Body of pancreas (tissue), 4 donors: ENCODE measurements at regions not wholly inside any gene's neighbourhood (a gene's known extent, or its start where the extent isn't known, plus 50 kb on each side); places are given as distances from the start of the nearest gene placed in this dataset.

Experiments
- ATAC-seq: fragments of 150-250 bp; one replicate; pipeline ENCODE4 v1.9.1; 2016
- DNase-seq, 4 donors: peaks; one replicate each; pipeline ENCODE4 v3.0.0-alpha.2; 2019
- H3K27ac ChIP-seq, 4 donors: fragments of 200-600 bp; sonication (generic); 1 replicate in 3 of 4; 2 replicates in 1 of 4; pipeline versions ENCODE4 v1.5.1 to v1.6.1; 2016 to 2019; ENCODE audit warnings: mild to moderate bottlenecking in 1 of 4, mixed read lengths in 1 of 4, moderate library complexity in 1 of 4
- H3K27me3 ChIP-seq, 2 donors: fragments of 200-600 bp; sonication (generic); one replicate each; pipeline ENCODE4 v1.6.0; 2016; ENCODE audit warnings: mild to moderate bottlenecking in 1 of 2
- H3K36me3 ChIP-seq, 2 donors: fragments of 200-600 bp; sonication (generic); replicated peaks in 1 of 2; 2 replicates each; pipeline ENCODE4 v1.5.1; 2016; ENCODE audit warnings: low read depth in 2 of 2; ENCODE audit not compliant: insufficient read depth in 1 of 2
- H3K4me1 ChIP-seq: fragments of 200-600 bp; sonication (generic); one replicate; pipeline ENCODE4 v1.6.0; 2016
- H3K4me3 ChIP-seq, 2 donors: fragments of 200-600 bp; sonication (generic); 1 replicate in 1 of 2; 2 replicates in 1 of 2; pipeline ENCODE4 v1.5.1; 2016 to 2019
- H3K9me3 ChIP-seq, 3 donors: fragments of 200-600 bp; sonication (generic); 1 replicate in 2 of 3; 2 replicates in 1 of 3; pipeline ENCODE4 v1.5.1; 2016
- POLR2A ChIP-seq, 3 donors: fragments of 450-650 bp; IDR thresholded peaks; one replicate each; pipeline ENCODE4 v1.6.1; 2016; ENCODE audit warnings: antibody characterized with exemption in 3 of 3, mild to moderate bottlenecking in 2 of 3
- WGBS, 2 donors: methylation state at CpG; one replicate each; pipeline ENCODE4 v1.1.5; 2017; 5-methylcytosine and 5-hydroxymethylcytosine counted together
- intact Hi-C: fragments of 100-400 bp; cut with DNase I; formaldehyde crosslinking; loops from one replicate; pipeline ENCODE4 v1.15.1; 2023
- TF ChIP-seq, protein P1 (sequence below), 7 experiments: fragments of 450-650 bp in 4 of 7; fragments of 200-600 bp in 3 of 7; sonication (generic) in 3 of 7; IDR thresholded peaks; one replicate each; pipeline ENCODE4 v1.5.1; 2016 to 2019; ENCODE audit warnings: antibody characterized with exemption in 7 of 7

DNA sequence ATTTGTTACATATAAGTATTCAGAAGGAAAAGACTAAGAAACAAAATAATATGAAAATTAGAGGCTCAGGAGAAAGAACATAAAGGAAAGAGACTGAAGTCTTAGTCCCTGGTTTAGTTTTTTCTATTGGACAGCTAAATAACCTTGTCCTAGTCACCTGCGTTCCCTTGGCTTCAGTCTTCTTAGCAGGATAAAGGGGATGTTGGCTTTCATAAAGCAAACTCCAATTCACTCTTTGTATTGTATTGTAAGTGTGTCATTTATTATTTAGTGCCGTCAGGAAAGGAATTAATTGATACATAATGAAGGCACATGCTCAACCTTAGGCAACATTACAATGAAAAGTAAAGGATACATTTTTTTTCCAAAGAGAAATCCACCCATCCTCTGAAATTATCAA, 190.3 kb upstream of the PPFIA2 start:
- intact Hi-C loops: no loop called here
- no peaks in the 10 kb centered on the region for H3K9me3 ChIP-seq
- no peaks in the 10 kb centered on the region for H3K4me1 ChIP-seq
- no peak overlapping the region for H3K27ac ChIP-seq
- H3K4me3 ChIP-seq: no peak overlapping the region
- H3K27me3 ChIP-seq: no peaks in the 10 kb centered on the region
- ATAC-seq (no peak), DNase-seq (no peak)
- TF ChIP-seq POLR2A (IDR thresholded peaks at IDR 0.05): no peak
- TF ChIP-seq, protein P1, sequence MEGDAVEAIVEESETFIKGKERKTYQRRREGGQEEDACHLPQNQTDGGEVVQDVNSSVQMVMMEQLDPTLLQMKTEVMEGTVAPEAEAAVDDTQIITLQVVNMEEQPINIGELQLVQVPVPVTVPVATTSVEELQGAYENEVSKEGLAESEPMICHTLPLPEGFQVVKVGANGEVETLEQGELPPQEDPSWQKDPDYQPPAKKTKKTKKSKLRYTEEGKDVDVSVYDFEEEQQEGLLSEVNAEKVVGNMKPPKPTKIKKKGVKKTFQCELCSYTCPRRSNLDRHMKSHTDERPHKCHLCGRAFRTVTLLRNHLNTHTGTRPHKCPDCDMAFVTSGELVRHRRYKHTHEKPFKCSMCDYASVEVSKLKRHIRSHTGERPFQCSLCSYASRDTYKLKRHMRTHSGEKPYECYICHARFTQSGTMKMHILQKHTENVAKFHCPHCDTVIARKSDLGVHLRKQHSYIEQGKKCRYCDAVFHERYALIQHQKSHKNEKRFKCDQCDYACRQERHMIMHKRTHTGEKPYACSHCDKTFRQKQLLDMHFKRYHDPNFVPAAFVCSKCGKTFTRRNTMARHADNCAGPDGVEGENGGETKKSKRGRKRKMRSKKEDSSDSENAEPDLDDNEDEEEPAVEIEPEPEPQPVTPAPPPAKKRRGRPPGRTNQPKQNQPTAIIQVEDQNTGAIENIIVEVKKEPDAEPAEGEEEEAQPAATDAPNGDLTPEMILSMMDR (IDR thresholded peaks at IDR 0.05): no peak
- WGBS, 2 donors: 40 to 47% methylated on average over 2 of the region's 2 CpGs
- no peaks in the 10 kb centered on the region for H3K36me3 ChIP-seq

DNA sequence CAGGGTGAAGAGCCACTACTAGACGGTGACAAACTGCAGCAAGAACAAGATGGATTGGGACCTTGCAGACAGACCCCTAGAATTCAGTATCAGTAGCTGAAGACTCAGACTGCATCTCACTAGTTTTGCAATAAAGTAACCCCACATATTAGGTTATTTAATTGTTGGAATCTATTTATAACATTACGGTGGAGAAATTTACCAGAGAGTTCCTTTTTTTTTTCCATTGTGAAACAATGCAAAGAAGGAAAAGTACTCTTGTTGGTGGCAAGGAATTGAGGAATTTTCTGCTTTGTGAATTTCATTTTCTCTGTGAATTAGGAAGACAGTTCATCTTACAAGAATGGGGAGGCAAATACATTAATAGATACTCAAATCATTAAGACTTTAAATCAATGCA, 185.7 kb upstream of the PPFIA2 start:
- no peaks in the 10 kb centered on the region for H3K4me1 ChIP-seq
- H3K27me3 ChIP-seq: no peaks in the 10 kb centered on the region
- no peaks in the 10 kb centered on the region for H3K36me3 ChIP-seq
- no peak overlapping the region for H3K4me3 ChIP-seq
- TF ChIP-seq POLR2A (IDR thresholded peaks at IDR 0.05): no peak
- TF ChIP-seq, protein P1 (IDR thresholded peaks at IDR 0.05): no peak
- intact Hi-C loops: no loop called here
- 68% methylated on average over 2 of the region's 2 CpGs for WGBS, 2 donors
- H3K27ac ChIP-seq: no peak overlapping the region
- DNase-seq (no peak), ATAC-seq (no peak)
- H3K9me3 ChIP-seq: no peaks in the 10 kb centered on the region

DNA sequence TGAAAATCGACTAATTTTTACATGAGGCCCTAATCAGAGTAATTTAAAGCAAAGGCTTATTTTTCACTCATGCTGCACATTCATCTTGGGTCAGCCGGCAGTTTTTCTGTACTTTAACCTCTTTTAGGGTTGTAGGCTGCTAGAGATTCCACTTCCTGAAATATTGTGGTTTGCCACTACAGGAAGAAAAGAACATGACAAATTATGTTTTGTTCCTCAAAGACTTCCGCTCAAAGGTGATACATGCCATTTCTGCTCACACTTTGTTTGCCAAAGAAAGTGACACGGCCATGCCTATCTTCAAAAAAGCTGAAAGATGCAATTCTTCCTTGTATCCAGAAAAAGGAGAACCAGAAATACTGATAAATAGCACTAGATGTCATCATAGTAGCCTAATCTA, 183.4 kb upstream of the PPFIA2 start:
- DNase-seq: no peak

DNA sequence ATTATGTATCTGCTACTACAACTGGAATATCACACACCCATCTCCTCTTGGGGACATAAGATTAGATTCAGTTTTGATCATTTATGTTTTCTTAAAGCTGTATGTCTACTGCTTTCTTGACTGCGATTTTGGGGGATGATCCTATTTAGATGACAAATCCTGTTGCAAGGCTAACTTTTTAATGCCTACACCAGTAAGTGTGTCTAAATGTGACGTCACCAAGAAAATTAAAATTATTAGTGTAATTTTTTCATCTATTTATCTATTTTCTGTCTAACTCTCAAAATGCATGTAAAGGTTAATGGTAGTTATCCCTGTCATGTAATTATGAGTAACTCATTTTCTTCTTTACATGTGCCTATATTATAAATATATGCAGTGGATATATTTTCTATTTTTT, 170.9 kb upstream of the PPFIA2 start:
- Histone ChIP-seq H3K27me3 (no peaks in the 10 kb centered on the region), H3K4me3 (no peak overlapping the region), H3K36me3 (no peaks in the 10 kb centered on the region), H3K27ac (no peak overlapping the region), H3K9me3 (no peaks in the 10 kb centered on the region), H3K4me1 (no peaks in the 10 kb centered on the region)
- DNase-seq: no peak
- intact Hi-C loops: no loop called here
- 61 to 81% methylated on average over 2 of the region's 2 CpGs for WGBS, 2 donors
- no peak for TF ChIP-seq POLR2A (IDR thresholded peaks at IDR 0.05)
- TF ChIP-seq, protein P1 (IDR thresholded peaks at IDR 0.05): no peak
- ATAC-seq: no peak

More for the DNA sequence above, 183.4 kb upstream of the PPFIA2 start:
- WGBS, 2 donors: 7 to 26% methylated on average over 4 of the region's 4 CpGs
- no peaks in the 10 kb centered on the region for H3K4me1 ChIP-seq
- intact Hi-C loops: no loop called here
- no peak overlapping the region for H3K27ac ChIP-seq
- TF ChIP-seq POLR2A (IDR thresholded peaks at IDR 0.05): no peak
- ATAC-seq: no peak
- H3K36me3 ChIP-seq: no peaks in the 10 kb centered on the region
- no peaks in the 10 kb centered on the region for H3K9me3 ChIP-seq
- no peak overlapping the region for H3K4me3 ChIP-seq
- no peaks in the 10 kb centered on the region for H3K27me3 ChIP-seq

DNA sequence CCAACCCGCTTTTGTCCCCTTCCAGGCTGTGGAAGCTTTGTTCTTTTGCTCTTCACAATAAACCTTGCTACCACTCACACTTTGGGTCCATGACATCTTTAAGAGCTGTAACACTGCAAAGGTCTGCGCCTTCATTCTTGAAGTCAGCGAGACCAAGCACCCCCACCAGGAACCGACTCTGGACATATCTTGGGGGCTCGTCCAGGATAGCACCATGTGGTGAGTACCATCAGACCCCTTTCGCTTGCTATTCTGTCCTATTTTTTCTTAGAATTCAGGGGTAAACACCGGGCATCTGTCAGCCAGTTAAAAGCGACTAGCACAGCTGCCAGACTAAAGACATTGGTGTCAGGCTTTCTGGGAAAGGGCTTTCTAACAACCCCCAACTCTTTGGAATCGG, 137.6 kb upstream of the PPFIA2 start:
- H3K4me1 ChIP-seq: no peaks in the 10 kb centered on the region
- TF ChIP-seq, protein P1 (IDR thresholded peaks at IDR 0.05): no peak
- no peak for TF ChIP-seq POLR2A (IDR thresholded peaks at IDR 0.05)
- H3K27ac ChIP-seq: no peak overlapping the region
- DNase-seq: no peak
- H3K4me3 ChIP-seq: no peak overlapping the region
- no peaks in the 10 kb centered on the region for H3K36me3 ChIP-seq
- intact Hi-C loops: no loop called here
- no peaks in the 10 kb centered on the region for H3K27me3 ChIP-seq
- WGBS, 2 donors: 86 to 90% methylated on average over 9 of the region's 9 CpGs
- H3K9me3 ChIP-seq: peaks cover 0 to 11% (median 0%) of the 10 kb centered on the region in 3 donors
- no peak for ATAC-seq
